ENCODE measurements at regions not wholly inside any gene's neighbourhood (a gene's known extent, or its start where the extent isn't known, plus 50 kb on each side); places are given as distances from the start of the nearest gene placed in this dataset.
"Not testable (repeated sequence)": the region's sequence is repeated elsewhere in the genome, so short reads cannot be mapped to it uniquely, and the experiment has no call there.

GRCh38 chr20:30595698-30596097, 661.8 kb upstream of the DEFB115 start:
- Histone ChIP-seq H3K4me3 (ENCODE audit: low read depth in 1 of 2, low read length in 2 of 2) (no peak overlapping the region), H3K27ac (ENCODE audit: low read length) (no peak overlapping the region), H3K27me3 (ENCODE audit: insufficient read depth, low read length, poor library complexity) (no peaks in the 10 kb centered on the region), H3K4me1 (ENCODE audit: insufficient read depth, low read length) (no peaks in the 10 kb centered on the region), H3K4me2 (ENCODE audit: insufficient read depth, low read length) (no peak overlapping the region), H3K79me2 (ENCODE audit: insufficient read depth, low read length) (no peaks in the 10 kb centered on the region), H3K9ac (ENCODE audit: low read depth, low read length) (no peak overlapping the region), H2AFZ (ENCODE audit: low read depth, low read length) (no peak overlapping the region), H3K9me3 (ENCODE audit: insufficient read depth, low read length, severe bottlenecking) (no peaks in the 10 kb centered on the region), H4K20me1 (ENCODE audit: insufficient read depth, low read length) (no peaks in the 10 kb centered on the region), H3K36me3 (ENCODE audit: insufficient read depth, low read length) (no peaks in the 10 kb centered on the region)
- ATAC-seq (ENCODE audit: insufficient read depth, low read depth) = no peak
- no peak for TF ChIP-seq EZH2 (IDR thresholded peaks at IDR 0.05; ENCODE audit: borderline replicate concordance, low read depth, low read length, severe bottlenecking)
- TF ChIP-seq CTCF (IDR thresholded peaks at IDR 0.05; ENCODE audit: borderline replicate concordance, extremely low read depth, low read length, poor library complexity, severe bottlenecking) = no peak
- no peak for DNase-seq

GRCh38 chr20:30597429-30597828, 660.0 kb upstream of the DEFB115 start:
- not testable (repeated sequence) for H3K4me1 ChIP-seq (ENCODE audit: insufficient read depth, low read length); H4K20me1 ChIP-seq (ENCODE audit: insufficient read depth, low read length); ATAC-seq (ENCODE audit: insufficient read depth, low read depth)

GRCh38 chr20:30598460-30599230, 658.8 kb upstream of the DEFB115 start:
- TF ChIP-seq EZH2 (IDR thresholded peaks at IDR 0.05; ENCODE audit: borderline replicate concordance, low read depth, low read length, severe bottlenecking) = no peak
- no peak for TF ChIP-seq CTCF (IDR thresholded peaks at IDR 0.05; ENCODE audit: borderline replicate concordance, extremely low read depth, low read length, poor library complexity, severe bottlenecking)
- no peaks in the 10 kb centered on the region for H3K79me2 ChIP-seq (ENCODE audit: insufficient read depth, low read length)
- no peak overlapping the region for H3K9ac ChIP-seq (ENCODE audit: low read depth, low read length)
- no peak overlapping the region for H3K27ac ChIP-seq (ENCODE audit: low read length)
- H4K20me1 ChIP-seq (ENCODE audit: insufficient read depth, low read length) = no peaks in the 10 kb centered on the region
- H3K36me3 ChIP-seq (ENCODE audit: insufficient read depth, low read length) = no peaks in the 10 kb centered on the region
- no peak overlapping the region for H3K4me2 ChIP-seq (ENCODE audit: insufficient read depth, low read length)
- no peak overlapping the region for H2AFZ ChIP-seq (ENCODE audit: low read depth, low read length)
- no peak overlapping the region for H3K4me3 ChIP-seq (ENCODE audit: low read depth in 1 of 2, low read length in 2 of 2)
- no peaks in the 10 kb centered on the region for H3K27me3 ChIP-seq (ENCODE audit: insufficient read depth, low read length, poor library complexity)
- DNase-seq = no peak
- H3K9me3 ChIP-seq (ENCODE audit: insufficient read depth, low read length, severe bottlenecking) = no peaks in the 10 kb centered on the region
- ATAC-seq (ENCODE audit: insufficient read depth, low read depth) = no peak; the same call in 2 of the 3 replicates
- no peaks in the 10 kb centered on the region for H3K4me1 ChIP-seq (ENCODE audit: insufficient read depth, low read length)

More at GRCh38 chr20:30597429-30597828, 660.0 kb upstream of the DEFB115 start:
- not testable (repeated sequence) for H2AFZ ChIP-seq (ENCODE audit: low read depth, low read length); H3K4me3 ChIP-seq (ENCODE audit: low read depth in 1 of 2, low read length in 2 of 2); H3K4me2 ChIP-seq (ENCODE audit: insufficient read depth, low read length); H3K27ac ChIP-seq (ENCODE audit: low read length); H3K36me3 ChIP-seq (ENCODE audit: insufficient read depth, low read length); H3K79me2 ChIP-seq (ENCODE audit: insufficient read depth, low read length); H3K9ac ChIP-seq (ENCODE audit: low read depth, low read length); DNase-seq; H3K27me3 ChIP-seq (ENCODE audit: insufficient read depth, low read length, poor library complexity); H3K9me3 ChIP-seq (ENCODE audit: insufficient read depth, low read length, severe bottlenecking)

- Histone ChIP-seq H3K36me3 (ENCODE audit: insufficient read depth, low read length) (no peaks in the 10 kb centered on the region), H3K4me3 (ENCODE audit: low read depth in 1 of 2, low read length in 2 of 2) (no peak overlapping the region), H3K4me2 (ENCODE audit: insufficient read depth, low read length) (no peak overlapping the region), H3K9me3 (ENCODE audit: insufficient read depth, low read length, severe bottlenecking) (no peaks in the 10 kb centered on the region), H3K9ac (ENCODE audit: low read depth, low read length) (no peak overlapping the region), H3K27me3 (ENCODE audit: insufficient read depth, low read length, poor library complexity) (no peaks in the 10 kb centered on the region), H3K27ac (ENCODE audit: low read length) (no peak overlapping the region), H4K20me1 (ENCODE audit: insufficient read depth, low read length) (no peaks in the 10 kb centered on the region), H3K4me1 (ENCODE audit: insufficient read depth, low read length) (no peaks in the 10 kb centered on the region), H3K79me2 (ENCODE audit: insufficient read depth, low read length) (no peaks in the 10 kb centered on the region), H2AFZ (ENCODE audit: low read depth, low read length) (no peak overlapping the region)
- DNase-seq = no peak
- no peak for ATAC-seq (ENCODE audit: insufficient read depth, low read depth)
- TF ChIP-seq EZH2 (IDR thresholded peaks at IDR 0.05; ENCODE audit: borderline replicate concordance, low read depth, low read length, severe bottlenecking) (no peak), CTCF (IDR thresholded peaks at IDR 0.05; ENCODE audit: borderline replicate concordance, extremely low read depth, low read length, poor library complexity, severe bottlenecking) (no peak)
Measured at GRCh38 chr20:30599990-30600389, 657.5 kb upstream of the DEFB115 start.

Measured in DND-41 (cell line).